HG02763 (cell line): ENCODE measurements at regions not wholly inside any gene's neighbourhood (a gene's known extent, or its start where the extent isn't known, plus 50 kb on each side); places are given as distances from the start of the nearest gene placed in this dataset.
"Not testable (repeated sequence)": the region's sequence is repeated elsewhere in the genome, so short reads cannot be mapped to it uniquely, and the experiment has no call there.

ENCODE experiments used
- ATAC-seq: cut with Tn5 transposase; IDR thresholded peaks from one replicate; pipeline ENCODE4 v1.9.1; 2021; ENCODE audit warnings: mild to moderate bottlenecking, moderate library complexity; ENCODE audit not compliant: unreplicated experiment

- no peak for ATAC-seq
Measured at GRCh38 chr13:44887515-44887914, 101.8 kb downstream of the NUFIP1 start.

- ATAC-seq = no peak
Measured at GRCh38 chr13:44884076-44884729, 105.1 kb downstream of the NUFIP1 start.

- ATAC-seq = no peak
Measured at GRCh38 chr13:44879452-44880058, 109.7 kb downstream of the NUFIP1 start.

- no peak for ATAC-seq
Measured at GRCh38 chr13:44876782-44877324, 112.4 kb downstream of the NUFIP1 start.

GRCh38 chr13:44874886-44875630 lies 114.2 kb downstream of the NUFIP1 start:
- ATAC-seq = no peak

GRCh38 chr13:44874176-44874575 lies 115.1 kb downstream of the NUFIP1 start:
- ATAC-seq = no peak

- ATAC-seq = no peak
Measured at GRCh38 chr13:44873461-44873860, 115.8 kb downstream of the NUFIP1 start.

GRCh38 chr13:44872751-44873150 lies 116.5 kb downstream of the NUFIP1 start:
- ATAC-seq = no peak

GRCh38 chr13:44870456-44870929 lies 118.8 kb downstream of the NUFIP1 start:
- no peak for ATAC-seq

- no peak for ATAC-seq
Measured at GRCh38 chr13:44869167-44869566, 120.1 kb downstream of the NUFIP1 start.

- peak; percentile 61 for ATAC-seq
Measured at GRCh38 chr13:44868397-44868796, 120.9 kb downstream of the NUFIP1 start.

GRCh38 chr13:44867825-44868224 lies 121.4 kb downstream of the NUFIP1 start:
- no peak for ATAC-seq

- ATAC-seq = no peak
Measured at GRCh38 chr13:44866411-44866911, 122.8 kb downstream of the NUFIP1 start.

- no peak for ATAC-seq
Measured at GRCh38 chr13:44865722-44866410, 123.4 kb downstream of the NUFIP1 start.

- not testable (repeated sequence) for ATAC-seq
Measured at GRCh38 chr13:44863641-44864040, 125.6 kb downstream of the NUFIP1 start.

- no peak for ATAC-seq
Measured at GRCh38 chr13:44860454-44860853, 128.8 kb downstream of the NUFIP1 start.

GRCh38 chr13:44857736-44858135 lies 131.5 kb downstream of the NUFIP1 start:
- ATAC-seq = no peak

GRCh38 chr13:44857061-44857460 lies 132.2 kb downstream of the NUFIP1 start:
- ATAC-seq = no peak

GRCh38 chr13:44855860-44856259 lies 133.4 kb downstream of the NUFIP1 start:
- ATAC-seq = no peak

GRCh38 chr13:44854313-44855060 lies 134.8 kb downstream of the NUFIP1 start:
- ATAC-seq = no peak
